ENCODE measurements at regions not wholly inside any gene's neighbourhood (a gene's known extent, or its start where the extent isn't known, plus 50 kb on each side); places are given as distances from the start of the nearest gene placed in this dataset.

GRCh38 chr5:38011668-38012188 lies 171.9 kb upstream of the GDNF start:
- ATAC-seq = no peak
- DNase-seq = no peak
- Histone ChIP-seq H3K27me3 (no peaks in the 10 kb centered on the region), H3K4me1 (no peaks in the 10 kb centered on the region), H3K27ac (no peak overlapping the region), H3K36me3 (replicated peaks in 1 of 2; ENCODE audit: insufficient read depth in 1 of 2, low read depth in 2 of 2) (no peaks in the 10 kb centered on the region), H3K9me3 (no peaks in the 10 kb centered on the region), H3K4me3 (no peak overlapping the region)
- TF ChIP-seq POLR2A (IDR thresholded peaks at IDR 0.05) (no peak), CTCF (IDR thresholded peaks at IDR 0.05) (no peak)
- 33 to 47% methylated on average over 3 of the region's 3 CpGs for WGBS, 2 donors
- intact Hi-C loops (cut with DNase I) = no loop called here

DNA sequence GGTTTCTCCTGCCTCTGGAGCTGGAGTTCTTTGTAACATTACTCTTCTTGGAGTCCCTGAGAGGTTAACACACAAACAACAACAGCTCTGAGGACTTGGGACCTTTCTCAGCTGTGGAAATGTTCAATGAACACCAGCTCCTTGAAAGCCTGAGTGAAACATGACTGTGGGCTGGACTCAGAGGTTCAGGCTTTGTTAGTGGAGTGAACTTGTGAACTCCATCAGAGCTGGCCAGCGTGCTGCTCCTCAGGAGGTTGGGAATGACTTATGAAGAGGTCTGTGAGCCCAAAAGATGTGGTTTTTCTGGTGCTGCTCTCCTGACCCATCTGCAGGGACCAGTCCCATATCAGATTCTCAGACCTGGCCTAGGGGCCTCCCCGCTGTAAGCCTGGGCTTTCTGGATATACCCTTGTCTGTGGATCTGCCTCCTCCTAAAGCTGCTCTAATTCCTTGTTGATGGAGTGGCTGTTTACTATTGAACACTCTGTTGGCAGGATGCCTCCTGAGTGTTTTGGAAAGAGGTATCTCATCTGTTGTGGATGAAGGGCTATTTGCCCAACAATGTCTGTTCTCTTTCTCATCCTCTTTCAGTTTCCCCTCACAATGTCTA lies 170.0 kb upstream of the GDNF start:
- DNase-seq = no peak
- no peaks in the 10 kb centered on the region for H3K36me3 ChIP-seq (replicated peaks in 1 of 2; ENCODE audit: insufficient read depth in 1 of 2, low read depth in 2 of 2)
- H3K27ac ChIP-seq = no peak overlapping the region
- no peak for TF ChIP-seq CTCF (IDR thresholded peaks at IDR 0.05)
- ATAC-seq = no peak
- H3K27me3 ChIP-seq = no peaks in the 10 kb centered on the region
- H3K4me1 ChIP-seq = no peaks in the 10 kb centered on the region
- no peak overlapping the region for H3K4me3 ChIP-seq
- H3K9me3 ChIP-seq = no peaks in the 10 kb centered on the region
- 75 to 77% methylated on average over 2 of the region's 2 CpGs for WGBS, 2 donors
- intact Hi-C loops (cut with DNase I) = no loop called here

GRCh38 chr5:38008198-38008597 lies 168.4 kb upstream of the GDNF start:
- Histone ChIP-seq H3K9me3 (no peaks in the 10 kb centered on the region), H3K36me3 (replicated peaks in 1 of 2; ENCODE audit: insufficient read depth in 1 of 2, low read depth in 2 of 2) (no peaks in the 10 kb centered on the region), H3K27me3 (no peaks in the 10 kb centered on the region), H3K27ac (no peak overlapping the region), H3K4me1 (no peaks in the 10 kb centered on the region), H3K4me3 (no peak overlapping the region)
- intact Hi-C loops (cut with DNase I) = no loop called here
- DNase-seq (peak in 1 of 4 donors; percentile 7), ATAC-seq (no peak)
- no peak for TF ChIP-seq POLR2A (IDR thresholded peaks at IDR 0.05)
- TF ChIP-seq CTCF (IDR thresholded peaks at IDR 0.05) = no peak
- WGBS, 2 donors = 29 to 46% methylated on average over 1 of the region's 1 CpG

- DNase-seq (no peak), ATAC-seq (no peak)
- Histone ChIP-seq H3K27me3 (no peaks in the 10 kb centered on the region), H3K4me1 (no peaks in the 10 kb centered on the region), H3K27ac (no peak overlapping the region), H3K9me3 (no peaks in the 10 kb centered on the region), H3K36me3 (replicated peaks in 1 of 2; ENCODE audit: insufficient read depth in 1 of 2, low read depth in 2 of 2) (no peaks in the 10 kb centered on the region), H3K4me3 (no peak overlapping the region)
- TF ChIP-seq CTCF (IDR thresholded peaks at IDR 0.05) (no peak), POLR2A (IDR thresholded peaks at IDR 0.05) (no peak)
- intact Hi-C loops (cut with DNase I) = no loop called here
- WGBS, 2 donors = 70 to 96% methylated on average over 1 of the region's 1 CpG
Measured at GRCh38 chr5:37999593-37999992, 159.8 kb upstream of the GDNF start.

DNA sequence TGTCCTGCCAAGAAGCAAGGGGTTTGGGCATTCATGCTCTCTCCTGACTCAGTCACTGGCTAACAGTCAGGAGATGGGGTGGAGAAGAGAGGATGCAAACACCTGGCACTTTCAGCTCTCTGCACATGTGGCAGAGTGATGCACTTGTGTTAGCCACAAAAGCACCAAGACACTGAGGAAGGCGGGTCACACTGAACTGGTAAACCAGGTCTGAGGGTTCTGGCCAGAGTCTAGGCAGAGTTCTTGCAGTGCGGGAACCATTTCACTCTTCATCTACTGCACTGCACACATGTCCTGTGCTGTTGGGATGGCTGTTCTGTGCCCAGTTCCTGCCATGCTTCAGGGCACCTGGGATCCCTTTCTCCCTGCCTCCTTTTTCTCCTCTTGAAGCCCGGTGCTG lies 157.1 kb upstream of the GDNF start:
- Histone ChIP-seq H3K9me3 (no peaks in the 10 kb centered on the region), H3K4me3 (no peak overlapping the region), H3K4me1 (no peaks in the 10 kb centered on the region), H3K36me3 (replicated peaks in 1 of 2; ENCODE audit: insufficient read depth in 1 of 2, low read depth in 2 of 2) (no peaks in the 10 kb centered on the region), H3K27me3 (no peaks in the 10 kb centered on the region), H3K27ac (no peak overlapping the region)
- TF ChIP-seq POLR2A (IDR thresholded peaks at IDR 0.05) = no peak
- ATAC-seq (no peak), DNase-seq (no peak)
- WGBS, 2 donors = 76 to 88% methylated on average over 2 to 3 of the region's 3 CpGs
- intact Hi-C loops (cut with DNase I) = no loop called here

All from body of pancreas (tissue), 4 donors.